Ishikawa (cell line): ENCODE measurements at regions not wholly inside any gene's neighbourhood (a gene's known extent, or its start where the extent isn't known, plus 50 kb on each side); places are given as distances from the start of the nearest gene placed in this dataset.

Experiments used
- EP300 ChIP-seq: IDR thresholded peaks from 2 replicates; pipeline ENCODE4 v1.6.1; 2012; ENCODE audit warnings: borderline replicate concordance
- FOXM1 ChIP-seq: IDR thresholded peaks from 2 replicates; pipeline ENCODE4 v1.6.1; 2012; ENCODE audit warnings: low read depth, borderline replicate concordance
- TAF1 ChIP-seq: IDR thresholded peaks from 2 replicates; pipeline ENCODE4 v1.6.1; 2012; ENCODE audit warnings: low read depth, mild to moderate bottlenecking

- TF ChIP-seq FOXM1 (no peak), TAF1 (no peak), EP300 (no peak)
Observed at GRCh38 chr3:64837986-64838735, 150.4 kb upstream of the ADAMTS9 start.
